NOMO-1 (cell line): ENCODE measurements at regions not wholly inside any gene's neighbourhood (a gene's known extent, or its start where the extent isn't known, plus 50 kb on each side); places are given as distances from the start of the nearest gene placed in this dataset.
"Not testable (repeated sequence)": the region's sequence is repeated elsewhere in the genome, so short reads cannot be mapped to it uniquely, and the experiment has no call there.

ENCODE experiments used
- DNase-seq, 2 experiments: peaks; one replicate each; lab custom pipeline; 2025; ENCODE audit not compliant: unreplicated experiment in 2 of 2; lab: John Stamatoyannopoulos, UW

DNA sequence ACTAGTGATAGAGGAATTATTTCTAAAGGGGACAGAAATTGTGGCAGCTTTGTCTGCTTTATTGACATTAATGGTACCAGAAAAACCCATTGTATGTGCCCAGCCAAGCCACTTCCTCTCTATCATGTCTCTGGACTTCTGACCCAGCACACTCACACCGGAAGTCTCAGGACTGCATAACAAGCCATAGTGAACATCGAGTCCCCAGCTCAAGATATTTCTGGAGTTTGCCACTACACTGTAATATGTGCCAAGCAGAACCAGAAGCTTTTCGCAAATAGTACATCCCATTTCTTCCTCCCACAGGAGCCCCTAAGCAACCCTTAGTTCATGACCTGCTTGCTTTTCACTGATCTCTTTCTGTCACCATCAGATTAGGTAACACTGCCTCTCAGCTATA is 187.4 kb upstream of the GHR start:
- DNase-seq: no peak

GRCh38 chr5:42241636-42242035 is 181.6 kb upstream of the GHR start:
- no peak for DNase-seq

- no peak for DNase-seq
Measured at GRCh38 chr5:42242210-42242609, 181.0 kb upstream of the GHR start.

DNA sequence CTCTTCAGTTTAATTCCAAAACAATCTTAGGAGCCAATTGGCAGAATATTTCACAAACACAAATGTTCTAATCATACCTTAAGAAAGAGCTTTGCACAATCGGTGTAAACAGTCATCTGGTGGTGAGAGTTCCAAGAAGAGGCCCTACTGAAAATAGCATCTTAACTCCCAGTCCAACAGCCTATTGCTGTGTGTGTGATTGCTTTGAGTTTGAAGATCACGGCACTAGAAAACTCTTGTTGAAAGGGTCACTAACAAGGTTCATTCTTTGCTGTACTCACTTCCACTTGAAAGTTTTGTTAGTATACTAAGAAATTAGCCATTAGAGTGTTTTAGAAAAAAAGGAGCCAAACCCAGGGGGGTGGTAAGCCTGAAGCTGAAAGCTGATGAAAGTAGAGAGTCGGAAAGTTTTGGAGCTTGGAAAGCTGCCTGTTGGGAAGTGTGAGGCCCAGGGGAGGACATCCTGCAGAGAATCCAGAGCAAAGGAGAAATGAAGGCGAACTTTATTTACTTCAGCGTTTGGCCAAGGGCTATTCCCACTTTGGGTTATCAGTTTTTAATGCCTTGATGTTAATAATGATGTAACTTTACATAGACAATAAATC is 180.3 kb upstream of the GHR start:
- no peak for DNase-seq

DNA sequence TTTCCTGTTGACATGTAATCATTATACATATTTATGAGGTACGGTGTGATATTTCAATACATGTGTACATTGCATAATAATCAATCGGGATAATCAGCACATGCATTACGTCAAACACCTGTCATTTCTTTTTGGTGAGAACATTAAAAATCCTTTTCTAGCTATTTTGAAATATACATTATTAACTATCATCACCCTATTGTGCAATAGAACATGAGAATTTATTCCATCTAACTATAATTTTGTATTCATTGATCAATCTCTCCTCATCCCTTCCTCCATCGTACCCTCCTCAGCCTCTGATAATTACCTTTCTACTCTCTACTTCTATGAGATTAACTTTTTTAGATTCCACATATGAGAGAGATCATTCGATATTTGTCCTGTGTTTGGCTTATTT is 170.9 kb upstream of the GHR start:
- no peak for DNase-seq

GRCh38 chr5:42259914-42260313 is 163.3 kb upstream of the GHR start:
- not testable (repeated sequence) for DNase-seq

- DNase-seq: no peak
Measured at GRCh38 chr5:42267091-42267490, 156.1 kb upstream of the GHR start.

- not testable (repeated sequence) for DNase-seq
Measured at GRCh38 chr5:42268170-42268569, 155.1 kb upstream of the GHR start.

GRCh38 chr5:42268630-42269029 is 154.6 kb upstream of the GHR start:
- DNase-seq: no peak

DNA sequence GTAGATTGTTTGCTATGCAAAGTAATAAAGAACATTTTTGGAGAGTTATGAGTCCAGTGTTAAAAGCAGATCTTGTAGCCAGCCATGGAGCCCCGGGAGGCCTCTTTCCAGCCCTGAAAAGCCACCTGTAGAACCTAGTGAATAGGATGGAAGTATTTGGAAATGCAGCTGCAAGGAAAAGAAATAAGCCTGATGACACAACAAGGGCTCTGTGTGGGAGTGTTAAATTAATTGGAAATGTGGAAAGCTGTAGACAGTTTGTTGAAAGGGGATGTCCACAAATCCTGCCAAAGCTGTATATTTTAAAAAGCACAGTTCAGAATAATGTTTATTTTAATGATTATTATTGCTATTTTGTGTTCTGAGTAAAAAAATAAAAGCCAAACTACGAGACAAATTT is 152.5 kb upstream of the GHR start:
- no peak for DNase-seq

GRCh38 chr5:42274913-42275312 is 148.3 kb upstream of the GHR start:
- DNase-seq: no peak

DNA sequence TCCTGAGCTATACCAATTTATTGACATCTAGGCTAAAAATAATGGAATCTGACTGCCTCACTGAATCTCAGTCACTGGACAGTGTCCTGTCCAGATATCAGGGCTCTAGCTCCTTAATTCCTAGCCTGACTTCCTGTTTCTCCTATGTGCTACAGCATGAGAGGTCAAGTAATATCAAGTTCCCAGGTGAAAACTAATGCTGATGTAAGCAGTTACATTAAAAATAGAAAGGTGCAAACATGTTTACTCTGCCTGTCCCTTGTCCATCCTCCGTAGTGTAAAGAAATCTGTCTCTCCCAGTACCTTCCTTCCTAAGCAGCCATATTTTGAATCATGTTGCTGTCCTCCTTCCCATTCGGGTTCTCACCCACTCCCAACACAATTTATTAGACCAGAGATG is 145.9 kb upstream of the GHR start:
- DNase-seq: no peak

DNA sequence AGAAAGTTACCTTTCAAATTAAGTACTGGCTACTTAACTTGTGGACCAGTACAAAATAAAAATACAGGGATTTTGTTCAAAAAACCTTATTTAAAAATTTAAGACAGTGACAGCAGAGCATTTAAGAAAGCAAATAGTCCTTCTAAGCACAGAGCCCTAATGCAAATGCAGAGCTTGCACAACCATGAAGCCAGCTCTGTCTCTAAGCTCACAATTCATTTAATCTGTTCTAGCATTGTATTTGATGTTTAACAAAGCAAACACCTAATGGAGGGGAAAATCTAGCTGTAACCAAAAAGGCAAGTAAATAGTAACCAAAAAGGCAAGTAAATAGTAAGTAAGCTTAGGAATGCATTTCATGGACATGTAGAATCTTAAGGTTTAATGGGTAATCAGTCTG is 138.7 kb upstream of the GHR start:
- no peak for DNase-seq

DNA sequence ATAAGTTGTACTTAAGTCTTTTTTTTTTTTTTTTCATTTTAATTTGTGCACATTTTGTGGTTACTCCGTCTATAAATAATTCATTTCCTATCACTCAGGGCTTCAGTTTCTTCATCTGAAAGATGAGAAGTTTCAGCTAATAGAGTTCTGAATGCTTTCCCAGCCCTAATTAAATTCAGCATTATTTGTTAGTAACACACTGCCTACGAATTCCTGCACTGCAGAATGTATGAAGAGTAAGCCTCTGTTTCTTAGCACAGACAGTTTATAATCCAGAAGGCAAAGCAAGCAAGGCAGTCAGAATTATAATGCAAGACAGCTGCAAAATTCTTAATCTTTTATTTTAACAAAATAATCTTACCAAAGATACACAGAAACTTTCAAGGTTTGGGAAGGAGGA is 138.0 kb upstream of the GHR start:
- DNase-seq: no peak

- DNase-seq: no peak
Measured at GRCh38 chr5:42300496-42300895, 122.7 kb upstream of the GHR start.

DNA sequence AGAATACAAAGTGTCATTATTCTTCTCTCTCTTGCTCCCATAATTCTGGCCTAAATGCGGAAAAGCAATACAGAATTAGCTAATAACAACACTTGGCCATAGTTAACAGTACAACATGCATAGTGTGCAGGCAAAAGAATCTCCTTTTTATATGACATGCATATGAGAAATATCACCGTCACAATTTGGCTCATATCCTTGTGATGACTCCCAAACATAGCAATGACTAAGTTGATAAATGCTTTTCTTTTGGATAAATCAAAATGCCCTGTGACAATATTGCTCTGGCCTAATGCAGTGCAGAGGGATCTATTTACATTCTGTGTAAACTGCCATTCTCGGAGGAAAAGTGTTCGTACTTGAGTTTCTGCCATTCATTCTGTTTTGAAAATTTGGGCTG is 121.9 kb upstream of the GHR start:
- no peak for DNase-seq

DNA sequence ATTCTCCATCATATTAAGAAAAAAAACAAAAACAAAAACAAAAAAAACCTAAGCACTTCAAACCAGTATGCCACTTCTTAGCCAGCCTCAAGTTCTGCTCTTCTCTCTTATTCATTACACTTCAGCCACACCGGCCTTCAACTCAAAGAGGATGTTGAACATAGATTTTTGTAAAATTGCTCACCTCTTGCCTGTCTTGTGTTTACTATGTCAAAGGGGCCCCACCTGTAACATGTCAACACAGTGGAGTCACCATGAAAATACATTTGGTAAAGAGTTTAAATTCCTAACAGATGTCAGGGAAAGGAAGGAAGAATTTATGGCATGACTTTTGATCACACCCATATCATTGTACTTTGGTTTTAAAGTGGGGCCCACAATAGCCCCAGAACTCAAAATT is 121.1 kb upstream of the GHR start:
- DNase-seq: no peak

DNA sequence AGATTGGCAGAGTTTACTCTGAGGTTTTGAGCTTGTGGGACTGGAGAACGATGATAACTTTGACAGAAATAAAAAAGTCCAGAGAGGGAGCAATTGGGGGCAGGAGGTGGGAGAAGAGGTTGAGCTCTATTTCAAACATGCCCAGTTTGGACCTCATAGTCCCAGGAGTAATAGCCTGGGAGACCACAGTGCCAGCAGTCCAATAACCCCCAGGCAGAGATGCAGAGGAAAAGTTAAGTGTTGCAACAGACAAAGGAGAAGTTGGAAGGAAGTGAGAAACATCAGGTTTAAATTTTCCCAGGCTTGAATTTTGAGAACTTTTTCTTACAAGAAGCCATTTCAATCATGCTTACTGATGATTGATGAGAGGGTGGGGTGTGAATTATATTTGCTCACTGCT is 117.0 kb upstream of the GHR start:
- DNase-seq: no peak

DNA sequence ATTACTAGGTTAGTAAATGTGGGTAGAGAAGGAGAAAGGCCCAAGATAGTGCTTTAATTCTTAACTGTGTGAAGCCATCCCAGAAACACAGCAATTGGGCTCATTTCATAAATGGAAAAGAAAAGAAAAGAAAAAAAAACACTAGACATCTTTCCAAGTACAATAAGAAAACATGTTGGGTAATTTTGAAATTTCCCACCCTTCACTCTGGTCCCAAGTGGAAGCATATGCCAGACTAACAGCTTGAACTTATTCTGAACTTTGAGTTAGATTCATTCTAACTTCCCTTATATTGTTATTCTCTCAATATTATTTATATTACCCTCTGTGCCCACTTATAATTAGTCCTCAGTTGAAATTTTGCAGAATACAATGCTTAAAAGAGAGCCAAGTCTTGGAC is 113.4 kb upstream of the GHR start:
- no peak for DNase-seq

DNA sequence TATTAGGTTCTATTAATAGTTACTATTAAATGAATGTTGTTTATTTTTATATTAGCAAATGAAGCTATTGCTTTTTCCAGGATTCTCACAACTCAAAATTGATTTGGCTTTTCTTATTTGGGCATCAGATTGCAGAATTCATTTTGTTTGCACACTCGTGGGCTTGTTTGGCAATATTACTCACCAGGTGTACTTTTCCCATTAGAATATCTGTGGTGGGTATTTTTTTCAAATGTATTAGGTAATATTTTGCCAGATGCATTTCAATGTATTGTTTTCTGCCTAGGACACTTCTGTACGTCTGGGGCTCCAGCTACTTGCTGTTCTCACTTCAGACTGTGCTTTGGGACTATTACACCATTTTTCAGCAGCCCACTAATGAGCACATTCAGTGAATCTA is 108.0 kb upstream of the GHR start:
- no peak for DNase-seq

GRCh38 chr5:42317575-42317974 is 105.7 kb upstream of the GHR start:
- no peak for DNase-seq

DNA sequence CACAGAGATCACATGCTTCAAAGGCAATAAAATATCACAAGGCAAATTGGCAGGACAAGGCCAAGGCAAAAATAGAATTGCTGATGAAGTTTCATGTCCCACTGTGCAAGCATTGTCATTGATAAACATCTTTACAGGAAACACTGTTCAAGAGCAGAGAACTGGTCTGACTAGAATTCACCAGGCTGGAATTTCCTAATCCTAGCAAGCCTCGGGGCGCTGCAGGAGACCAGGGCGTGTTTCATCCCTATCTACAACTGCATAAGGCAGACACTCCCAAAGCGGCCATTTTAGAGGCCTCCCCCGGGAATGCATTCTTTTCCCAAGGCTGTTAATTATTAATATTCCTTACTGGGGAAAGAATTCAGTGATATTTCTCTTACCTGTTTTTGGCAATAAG is 103.7 kb upstream of the GHR start:
- DNase-seq: not testable (repeated sequence)

DNA sequence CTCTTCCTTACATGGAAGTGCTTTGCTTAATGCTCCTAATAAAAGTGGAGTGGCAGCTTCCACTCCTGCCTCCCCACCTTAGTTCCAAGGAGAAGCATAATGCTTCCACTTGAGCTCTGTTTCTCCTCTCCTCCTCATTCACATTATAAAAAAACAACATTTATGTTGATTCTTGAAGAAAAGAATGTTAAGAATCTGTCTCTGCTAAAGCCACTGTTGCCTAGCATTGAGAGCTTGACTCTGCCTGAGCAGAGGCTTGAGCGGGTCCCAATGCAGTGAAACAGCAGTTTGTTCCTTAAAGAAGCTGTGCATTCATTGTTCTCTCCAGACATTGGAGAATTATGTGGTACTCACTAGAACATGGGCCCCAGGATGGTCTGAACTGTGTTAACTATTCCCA is 101.5 kb upstream of the GHR start:
- DNase-seq: no peak

- DNase-seq: no peak
Measured at GRCh38 chr5:42337143-42337542, 86.1 kb upstream of the GHR start.
